ENCODE measurements at regions not wholly inside any gene's neighbourhood (a gene's known extent, or its start where the extent isn't known, plus 50 kb on each side); places are given as distances from the start of the nearest gene placed in this dataset.

GRCh38 chr6:159416891-159417560 is 247.8 kb downstream of the FNDC1 start:
- TF ChIP-seq CTCF (IDR thresholded peaks at IDR 0.05) (no peak), ZFX (IDR thresholded peaks at IDR 0.05; ENCODE audit: borderline replicate concordance) (no peak)

Data from 22Rv1 (cell line).